Vagina (tissue), 2 donors: ENCODE measurements at regions not wholly inside any gene's neighbourhood (a gene's known extent, or its start where the extent isn't known, plus 50 kb on each side); places are given as distances from the start of the nearest gene placed in this dataset.

Experiments
- CTCF ChIP-seq, 3 experiments: fragments of 450-650 bp in 2 of 3; fragments of 200-600 bp in 1 of 3; sonication (generic) in 1 of 3; IDR thresholded peaks; one replicate each; pipeline ENCODE4 v1.5.1; 2017 to 2019; ENCODE audit warnings: antibody characterized with exemption in 3 of 3, mild to moderate bottlenecking in 2 of 3, moderate library complexity in 2 of 3
- POLR2A ChIP-seq, 2 donors: fragments of 450-650 bp; IDR thresholded peaks; one replicate each; pipeline ENCODE4 v1.6.1; 2017; ENCODE audit warnings: antibody characterized with exemption in 2 of 2, mild to moderate bottlenecking in 2 of 2, moderate library complexity in 2 of 2
- POLR2AphosphoS5 ChIP-seq, 2 donors: sonication (generic); formaldehyde crosslinking; IDR thresholded peaks; one replicate each; pipeline ENCODE4 v1.9.0; 2017; ENCODE audit warnings: antibody characterized with exemption in 2 of 2, mild to moderate bottlenecking in 2 of 2, low read depth in 1 of 2; ENCODE audit not compliant: insufficient read depth in 1 of 2

- TF ChIP-seq CTCF (IDR thresholded peaks at IDR 0.05) (no peak), POLR2A (IDR thresholded peaks at IDR 0.05) (no peak), POLR2AphosphoS5 (IDR thresholded peaks at IDR 0.05; ENCODE audit: insufficient read depth in 1 of 2, low read depth in 1 of 2) (no peak)
These were observed 87.6 kb upstream of the PPP2R5C start for GRCh38 chr14:101673873-101674272.
